Skeletal muscle tissue (tissue), 3 donors: ENCODE measurements at regions not wholly inside any gene's neighbourhood (a gene's known extent, or its start where the extent isn't known, plus 50 kb on each side); places are given as distances from the start of the nearest gene placed in this dataset.

Source experiments
- H3K27ac ChIP-seq: one replicate; pipeline ENCODE4 v1.7.0; 2013; ENCODE audit warnings: mild to moderate bottlenecking, low read depth, low read length, inconsistent platforms
- H3K27me3 ChIP-seq, 3 donors: one replicate each; pipeline ENCODE4 v1.7.0; 2013; ENCODE audit warnings: low read length in 3 of 3; ENCODE audit not compliant: control insufficient read depth in 3 of 3, insufficient read depth in 3 of 3
- H3K36me3 ChIP-seq, 3 donors: one replicate each; pipeline ENCODE4 v1.7.0; 2013; ENCODE audit warnings: low read length in 3 of 3; ENCODE audit not compliant: control insufficient read depth in 3 of 3, insufficient read depth in 3 of 3
- H3K4me1 ChIP-seq, 3 donors: one replicate each; pipeline ENCODE4 v1.7.0; 2013; ENCODE audit warnings: low read length in 3 of 3, mild to moderate bottlenecking in 3 of 3; ENCODE audit not compliant: control insufficient read depth in 3 of 3, insufficient read depth in 3 of 3
- H3K4me3 ChIP-seq, 3 donors: one replicate each; pipeline ENCODE4 v1.7.0; 2013; ENCODE audit warnings: low read length in 3 of 3
- H3K9ac ChIP-seq, 3 donors: one replicate each; pipeline ENCODE4 v1.7.0; 2013; ENCODE audit warnings: low read length in 3 of 3, mild to moderate bottlenecking in 3 of 3, moderate library complexity in 2 of 3, low read depth in 1 of 3
- H3K9me3 ChIP-seq, 3 donors: one replicate each; pipeline ENCODE4 v1.7.0; 2013; ENCODE audit warnings: low read length in 3 of 3; ENCODE audit not compliant: control insufficient read depth in 3 of 3
- donor health status: Osteomylitis.

DNA sequence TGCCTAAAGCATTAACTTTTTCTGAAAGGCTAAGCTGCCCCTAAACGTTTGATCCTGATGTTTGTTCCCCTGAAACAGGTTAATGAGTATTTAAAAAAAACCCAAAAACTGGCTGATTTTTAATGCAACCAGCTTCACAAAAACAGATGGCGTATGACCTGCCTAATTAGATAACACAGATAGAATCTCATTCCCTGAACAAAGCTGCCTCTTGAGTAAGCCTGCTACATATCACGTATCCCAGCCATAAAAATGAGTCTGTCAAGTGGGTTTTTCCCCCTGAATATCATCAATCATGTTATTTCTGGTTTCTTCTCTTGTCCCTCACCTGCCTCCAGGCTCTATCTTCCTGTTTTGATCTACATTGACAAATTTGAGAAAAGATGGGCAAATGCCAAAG lies 154.2 kb upstream of the FAM9B start:
- Histone ChIP-seq H3K4me1 (no peaks in the 10 kb centered on the region), H3K27ac (no peak overlapping the region), H3K9me3 (no peaks in the 10 kb centered on the region), H3K4me3 (no peak overlapping the region), H3K36me3 (no peaks in the 10 kb centered on the region), H3K9ac (no peak overlapping the region), H3K27me3 (peaks cover 0 to 4% (median 0%) of the 10 kb centered on the region in 3 donors)

DNA sequence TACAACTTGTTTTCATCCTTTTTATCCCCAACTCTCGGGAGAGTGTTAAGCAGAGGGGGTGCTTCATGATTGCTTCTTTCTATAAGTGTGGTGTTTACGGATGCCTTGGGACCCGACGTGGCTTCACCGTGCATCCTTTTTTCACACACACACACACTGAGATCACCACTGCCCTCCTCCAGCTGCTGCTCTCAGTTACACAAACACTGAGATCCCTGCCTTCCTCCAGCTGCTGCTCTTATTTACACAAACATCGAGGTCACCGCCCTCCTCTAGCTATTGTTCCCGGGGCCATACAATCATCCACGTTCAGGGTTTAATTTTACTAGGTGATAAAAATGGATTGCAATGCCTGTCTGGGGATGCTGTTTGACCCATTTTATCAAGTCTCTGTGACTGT lies 155.4 kb upstream of the FAM9B start:
- H3K36me3 ChIP-seq = no peaks in the 10 kb centered on the region
- no peak overlapping the region for H3K27ac ChIP-seq
- peaks cover 0 to 4% (median 0%) of the 10 kb centered on the region in 3 donors for H3K27me3 ChIP-seq
- no peak overlapping the region for H3K4me3 ChIP-seq
- H3K4me1 ChIP-seq = no peaks in the 10 kb centered on the region
- no peaks in the 10 kb centered on the region for H3K9me3 ChIP-seq
- H3K9ac ChIP-seq = no peak overlapping the region

DNA sequence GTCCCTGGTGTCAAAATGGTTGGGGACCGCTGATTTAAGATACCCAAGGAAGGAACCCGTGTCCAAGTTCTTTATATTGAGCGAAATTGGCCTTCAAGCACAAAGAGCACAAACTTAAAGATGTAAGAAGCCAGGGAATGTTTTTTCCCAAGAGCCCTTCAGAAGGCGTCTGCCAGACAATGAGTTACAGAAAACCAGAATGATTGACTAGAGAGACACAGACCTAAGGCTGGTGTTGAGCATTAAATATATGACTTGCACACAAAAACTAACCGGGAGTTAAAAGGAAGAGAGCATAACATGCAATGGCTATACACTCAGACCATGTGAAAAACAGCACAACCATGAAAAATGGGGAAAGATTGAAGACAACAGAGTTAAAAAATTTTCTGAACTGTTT lies 157.5 kb upstream of the FAM9B start:
- Histone ChIP-seq H3K36me3 (no peaks in the 10 kb centered on the region), H3K27me3 (peaks cover 0 to 4% (median 0%) of the 10 kb centered on the region in 3 donors), H3K4me1 (no peaks in the 10 kb centered on the region), H3K9me3 (no peaks in the 10 kb centered on the region), H3K27ac (no peak overlapping the region), H3K4me3 (no peak overlapping the region), H3K9ac (no peak overlapping the region)

DNA sequence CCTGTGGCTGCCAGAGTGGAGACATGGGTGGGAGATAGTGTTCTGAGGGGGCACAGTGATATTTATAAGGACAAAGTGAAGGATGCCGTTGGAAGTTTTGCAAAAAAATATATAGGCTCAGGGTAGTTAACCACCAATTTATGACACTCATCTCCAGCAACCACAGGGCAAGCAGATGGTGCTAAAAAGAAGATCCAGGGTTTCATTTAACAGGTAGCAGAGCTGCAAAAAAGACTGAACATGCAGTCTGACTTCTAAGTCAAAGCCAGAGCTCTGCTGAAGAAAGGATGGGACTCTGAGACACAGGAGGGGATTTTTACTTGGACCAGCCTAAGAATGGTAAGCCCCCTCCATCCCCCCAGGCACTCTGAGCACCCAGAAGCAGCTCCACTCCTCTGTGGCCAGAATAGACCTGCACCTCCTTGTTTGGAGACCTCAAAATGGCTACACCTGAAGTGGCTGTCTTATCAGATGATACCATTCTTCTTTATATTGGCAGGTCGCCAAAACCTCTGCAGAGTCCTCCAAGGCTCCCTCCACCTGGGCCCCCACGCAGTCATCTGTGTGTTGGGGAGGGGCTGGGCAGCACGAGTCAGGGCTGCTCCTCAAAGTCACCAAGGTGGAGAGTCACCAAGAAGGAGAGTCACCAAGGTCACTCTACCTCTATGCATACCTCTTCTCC lies 161.4 kb upstream of the FAM9B start:
- H3K9me3 ChIP-seq = no peaks in the 10 kb centered on the region

DNA sequence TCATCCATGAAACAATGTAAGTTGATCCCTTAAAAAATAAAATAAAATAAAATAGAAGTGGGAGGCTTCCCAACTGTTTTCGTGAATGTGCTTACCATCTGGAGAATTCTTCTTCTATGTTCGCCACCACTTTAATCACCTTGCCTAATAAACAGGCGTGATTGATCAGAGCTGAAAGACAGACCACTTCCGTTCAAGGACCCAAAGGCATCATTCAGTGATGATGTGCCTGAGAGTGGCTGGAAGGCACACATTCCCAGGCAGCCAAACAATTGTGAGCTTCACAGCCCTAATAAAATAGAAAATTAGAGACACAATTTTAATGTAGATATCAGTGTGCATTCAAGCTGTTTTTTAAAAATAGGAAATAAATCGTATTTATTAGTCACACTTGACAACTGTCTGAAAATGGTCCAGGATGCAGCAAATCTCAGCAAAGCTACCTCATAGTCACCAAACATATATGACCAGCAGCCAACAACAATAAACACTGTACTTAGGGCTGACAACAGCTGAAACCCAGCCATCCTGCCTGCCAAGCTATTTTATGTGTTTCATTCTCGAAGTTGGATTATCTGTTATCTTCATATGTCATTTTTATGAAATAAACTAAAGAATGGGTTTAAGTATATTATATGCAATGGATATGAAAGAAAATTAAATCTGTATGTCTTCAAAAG lies 163.2 kb upstream of the FAM9B start:
- Histone ChIP-seq H3K27ac (no peak overlapping the region), H3K4me3 (no peak overlapping the region)

More for the DNA sequence above, 161.4 kb upstream of the FAM9B start:
- H3K36me3 ChIP-seq = no peaks in the 10 kb centered on the region
- no peaks in the 10 kb centered on the region for H3K27me3 ChIP-seq
- no peaks in the 10 kb centered on the region for H3K4me1 ChIP-seq
- no peak overlapping the region for H3K4me3 ChIP-seq
- no peak overlapping the region for H3K9ac ChIP-seq
- no peak overlapping the region for H3K27ac ChIP-seq

DNA sequence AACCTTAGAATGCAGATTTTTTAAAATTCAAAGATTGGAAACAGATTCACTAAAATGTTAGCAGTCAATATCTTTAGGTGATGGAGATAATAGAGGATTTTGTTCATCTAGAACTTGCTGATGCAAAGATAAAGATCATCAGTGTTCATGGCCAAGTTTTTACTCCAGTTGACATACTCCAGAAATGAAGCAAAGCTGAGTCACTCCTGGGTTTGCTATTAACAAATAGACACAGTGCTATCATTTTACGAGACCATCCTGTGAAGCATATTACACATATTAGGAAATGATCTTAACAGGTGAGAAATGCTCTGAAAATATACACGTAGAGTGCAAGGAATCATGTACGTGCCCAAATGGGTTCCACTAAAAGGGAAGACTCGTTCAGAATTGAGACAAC lies 170.6 kb upstream of the FAM9B start:
- H3K4me1 ChIP-seq = no peaks in the 10 kb centered on the region
- peaks cover 0 to 3% (median 0%) of the 10 kb centered on the region in 3 donors for H3K9me3 ChIP-seq
- no peak overlapping the region for H3K4me3 ChIP-seq
- peaks cover 0 to 4% (median 0%) of the 10 kb centered on the region in 3 donors for H3K27me3 ChIP-seq
- no peak overlapping the region for H3K9ac ChIP-seq
- no peaks in the 10 kb centered on the region for H3K36me3 ChIP-seq
- no peak overlapping the region for H3K27ac ChIP-seq

More for the DNA sequence above, 163.2 kb upstream of the FAM9B start:
- no peaks in the 10 kb centered on the region for H3K27me3 ChIP-seq
- H3K9me3 ChIP-seq = no peaks in the 10 kb centered on the region
- H3K4me1 ChIP-seq = no peaks in the 10 kb centered on the region
- no peaks in the 10 kb centered on the region for H3K36me3 ChIP-seq
- no peak overlapping the region for H3K9ac ChIP-seq

DNA sequence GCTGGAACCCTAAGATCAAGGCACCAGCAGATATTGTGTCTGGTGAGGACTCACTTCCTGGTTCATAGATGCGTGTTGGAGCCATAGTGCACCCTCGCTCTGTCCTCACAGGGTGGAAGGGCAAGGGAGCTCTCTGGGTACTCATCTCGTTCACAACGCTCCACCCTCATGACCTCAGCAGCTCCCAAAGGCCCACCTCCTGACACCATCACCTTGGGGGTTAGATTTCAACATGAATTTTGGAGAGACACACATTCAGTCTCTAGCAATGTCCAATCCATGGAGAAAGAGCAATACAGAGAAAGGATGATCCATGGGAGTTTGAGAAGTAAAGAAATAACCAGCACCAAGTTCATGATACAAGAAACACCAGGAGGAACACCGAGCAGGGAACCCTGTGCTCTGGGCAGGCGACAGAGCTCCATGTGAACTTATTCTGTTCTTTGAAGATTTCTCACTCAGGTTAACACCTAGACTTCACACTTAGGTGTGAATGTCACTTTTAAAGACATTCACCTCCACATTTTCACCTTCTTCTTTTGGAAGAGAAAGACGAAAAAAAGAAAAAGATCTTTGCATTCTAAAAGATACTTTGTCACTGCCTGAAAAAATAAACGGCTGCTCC lies 171.8 kb upstream of the FAM9B start:
- H3K9ac ChIP-seq = no peak overlapping the region
- no peaks in the 10 kb centered on the region for H3K4me1 ChIP-seq
- H3K27me3 ChIP-seq = peaks cover 0 to 4% (median 0%) of the 10 kb centered on the region in 3 donors
- H3K36me3 ChIP-seq = no peaks in the 10 kb centered on the region
- no peak overlapping the region for H3K27ac ChIP-seq
- no peak overlapping the region for H3K4me3 ChIP-seq
- peaks cover 0 to 3% (median 0%) of the 10 kb centered on the region in 3 donors for H3K9me3 ChIP-seq

DNA sequence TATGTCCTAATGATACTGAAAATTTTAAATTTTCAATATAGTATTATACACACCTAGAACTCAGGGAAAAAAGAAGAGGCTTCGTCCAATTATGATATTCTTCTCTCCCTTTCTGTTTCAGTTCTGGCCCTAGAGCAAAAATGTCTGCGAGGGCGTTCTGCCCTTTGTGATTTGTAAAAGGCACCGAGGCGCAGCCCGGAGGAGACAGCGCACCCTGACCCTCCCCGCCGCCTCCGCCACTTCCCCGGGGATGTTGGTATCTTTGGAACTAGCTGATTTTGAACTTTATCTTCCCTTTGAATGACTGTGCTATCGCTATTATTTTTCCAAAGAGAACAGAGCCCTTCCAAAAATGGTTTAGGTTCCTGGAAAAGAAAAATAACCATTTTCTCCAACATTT lies 173.2 kb upstream of the FAM9B start:
- Histone ChIP-seq H3K4me1 (no peaks in the 10 kb centered on the region), H3K9me3 (peaks cover 0 to 3% (median 0%) of the 10 kb centered on the region in 3 donors), H3K4me3 (no peak overlapping the region), H3K27ac (no peak overlapping the region), H3K36me3 (no peaks in the 10 kb centered on the region), H3K9ac (no peak overlapping the region), H3K27me3 (peaks cover 0 to 4% (median 0%) of the 10 kb centered on the region in 3 donors)

DNA sequence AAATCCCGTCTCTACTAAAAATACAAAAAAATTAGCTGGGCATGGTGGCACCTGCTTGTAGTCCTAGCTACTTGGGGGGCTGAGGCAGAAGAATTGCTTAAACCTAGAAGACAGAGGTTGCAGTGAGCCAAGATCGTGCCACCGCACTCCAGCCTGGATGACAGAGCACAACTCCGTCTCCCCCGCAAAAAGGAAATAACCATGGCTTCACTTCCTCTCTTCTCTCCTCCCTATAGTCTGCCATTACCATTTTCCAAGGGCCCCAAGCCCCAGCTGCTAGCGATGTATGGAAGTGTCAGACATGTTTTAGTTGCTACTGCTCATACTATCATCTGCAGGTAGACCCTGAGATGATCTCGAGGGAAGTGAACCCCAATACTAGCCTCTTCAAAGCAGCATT lies 177.3 kb upstream of the FAM9B start:
- Histone ChIP-seq H3K4me3 (no peak overlapping the region), H3K4me1 (no peaks in the 10 kb centered on the region), H3K36me3 (no peaks in the 10 kb centered on the region), H3K9ac (no peak overlapping the region), H3K27ac (no peak overlapping the region), H3K9me3 (no peaks in the 10 kb centered on the region), H3K27me3 (peaks cover 0 to 9% (median 0%) of the 10 kb centered on the region in 3 donors)

DNA sequence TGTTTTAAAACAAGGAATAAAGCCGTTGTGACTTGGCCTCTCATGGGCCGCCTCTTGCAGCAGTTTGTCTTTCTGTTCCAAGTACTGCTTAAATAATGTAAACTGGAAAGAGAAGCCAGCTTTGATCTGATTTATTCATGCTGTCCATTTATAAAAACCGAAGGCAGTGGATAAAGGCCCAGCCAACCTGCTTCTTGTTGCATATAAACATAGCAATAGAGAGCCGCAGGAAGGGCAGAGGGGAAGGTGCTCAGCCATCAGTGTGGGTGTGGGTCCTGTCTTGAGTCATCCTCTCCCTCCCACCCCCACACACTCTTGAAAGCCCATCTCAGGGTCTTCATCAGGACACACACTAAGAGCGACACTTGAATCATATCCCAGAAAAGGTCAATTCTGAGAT lies 187.9 kb upstream of the FAM9B start:
- Histone ChIP-seq H3K4me1 (no peaks in the 10 kb centered on the region), H3K27me3 (peaks cover 0 to 4% (median 0%) of the 10 kb centered on the region in 3 donors), H3K9ac (no peak overlapping the region), H3K9me3 (no peaks in the 10 kb centered on the region), H3K4me3 (no peak overlapping the region), H3K36me3 (no peaks in the 10 kb centered on the region), H3K27ac (no peak overlapping the region)
